ENCODE measurements at regions not wholly inside any gene's neighbourhood (a gene's known extent, or its start where the extent isn't known, plus 50 kb on each side); places are given as distances from the start of the nearest gene placed in this dataset.

DNA sequence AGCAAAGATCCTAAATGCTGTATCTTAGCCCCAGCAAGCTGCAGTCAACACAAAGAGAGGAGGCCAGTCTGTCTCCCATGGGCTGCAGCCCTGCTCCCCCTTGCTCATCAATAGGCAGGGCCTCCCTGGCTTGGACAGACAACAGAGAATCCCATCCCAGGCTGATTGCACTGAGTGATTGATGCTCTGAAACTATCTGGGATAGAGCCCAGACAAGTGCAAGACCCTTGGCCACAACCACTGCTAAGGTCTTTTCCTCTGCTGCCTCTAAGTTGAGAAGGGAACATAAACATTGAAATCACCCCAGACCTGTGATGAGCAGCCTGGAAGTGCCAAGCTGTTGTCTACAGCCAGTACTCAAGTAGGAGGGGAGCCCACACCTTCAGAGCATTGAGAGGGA lies 661.0 kb upstream of the CDH18 start:
- no peak for DNase-seq (ENCODE audit: low spot score)
- Mint-ChIP-seq H3K27ac (ENCODE audit: unreplicated experiment) (no peak overlapping the region), H3K4me1 (ENCODE audit: unreplicated experiment) (peaks cover 3% of the 10 kb centered on the region), H3K36me3 (ENCODE audit: low read depth, unreplicated experiment) (no peaks in the 10 kb centered on the region), H3K27me3 (ENCODE audit: unreplicated experiment) (peaks cover 4% of the 10 kb centered on the region), H3K9me3 (ENCODE audit: unreplicated experiment) (no peaks in the 10 kb centered on the region), H3K4me3 (ENCODE audit: unreplicated experiment) (no peak overlapping the region)
- no peak for TF ChIP-seq CTCF (IDR thresholded peaks at IDR 0.05; ENCODE audit: unreplicated experiment)

DNA sequence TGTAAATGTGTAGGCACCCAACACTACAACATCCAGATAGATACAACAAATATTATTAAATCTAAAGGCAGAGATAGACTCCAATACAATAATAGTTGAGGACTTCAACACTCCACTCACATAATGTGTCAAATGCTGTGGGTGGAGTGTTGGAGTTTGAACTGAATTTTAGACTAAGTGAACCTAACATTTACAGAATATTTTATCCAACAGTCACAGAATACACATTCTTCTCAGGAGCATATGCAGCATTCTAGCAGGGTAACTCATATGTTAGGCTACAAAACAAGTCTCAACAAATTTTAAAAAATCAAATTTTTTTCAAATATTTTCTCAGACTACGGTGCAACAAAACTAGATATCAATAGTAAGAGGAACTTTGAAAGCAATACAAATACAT lies 648.7 kb upstream of the CDH18 start:
- no peaks in the 10 kb centered on the region for H3K4me1 Mint-ChIP-seq (ENCODE audit: unreplicated experiment)
- DNase-seq (ENCODE audit: low spot score): no peak
- no peak overlapping the region for H3K27ac Mint-ChIP-seq (ENCODE audit: unreplicated experiment)
- no peak for TF ChIP-seq CTCF (IDR thresholded peaks at IDR 0.05; ENCODE audit: unreplicated experiment)
- peaks cover 2% of the 10 kb centered on the region for H3K27me3 Mint-ChIP-seq (ENCODE audit: unreplicated experiment)
- H3K36me3 Mint-ChIP-seq (ENCODE audit: low read depth, unreplicated experiment): no peaks in the 10 kb centered on the region
- no peak overlapping the region for H3K4me3 Mint-ChIP-seq (ENCODE audit: unreplicated experiment)
- no peaks in the 10 kb centered on the region for H3K9me3 Mint-ChIP-seq (ENCODE audit: unreplicated experiment)

DNA sequence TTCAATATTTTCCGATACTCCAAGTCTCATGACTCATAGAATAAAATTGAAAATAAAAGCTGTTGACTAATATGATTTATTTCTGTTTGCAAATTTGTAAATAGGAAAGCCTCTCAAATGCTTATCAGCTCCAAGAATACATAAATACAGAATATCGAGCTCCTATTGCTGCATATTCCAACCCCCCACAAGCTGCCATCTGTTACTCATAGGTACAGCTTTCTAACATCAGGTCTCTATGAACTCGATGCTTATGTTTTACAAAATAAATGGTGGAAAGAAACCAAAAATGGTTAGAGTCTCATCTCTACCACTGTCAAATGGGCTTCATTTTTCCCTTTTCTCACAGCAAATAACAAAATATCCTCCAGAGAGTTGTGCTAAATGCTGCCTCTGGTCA lies 631.6 kb upstream of the CDH18 start:
- no peak for TF ChIP-seq CTCF (IDR thresholded peaks at IDR 0.05; ENCODE audit: unreplicated experiment)
- H3K9me3 Mint-ChIP-seq (ENCODE audit: unreplicated experiment): no peaks in the 10 kb centered on the region
- H3K36me3 Mint-ChIP-seq (ENCODE audit: low read depth, unreplicated experiment): no peaks in the 10 kb centered on the region

DNA sequence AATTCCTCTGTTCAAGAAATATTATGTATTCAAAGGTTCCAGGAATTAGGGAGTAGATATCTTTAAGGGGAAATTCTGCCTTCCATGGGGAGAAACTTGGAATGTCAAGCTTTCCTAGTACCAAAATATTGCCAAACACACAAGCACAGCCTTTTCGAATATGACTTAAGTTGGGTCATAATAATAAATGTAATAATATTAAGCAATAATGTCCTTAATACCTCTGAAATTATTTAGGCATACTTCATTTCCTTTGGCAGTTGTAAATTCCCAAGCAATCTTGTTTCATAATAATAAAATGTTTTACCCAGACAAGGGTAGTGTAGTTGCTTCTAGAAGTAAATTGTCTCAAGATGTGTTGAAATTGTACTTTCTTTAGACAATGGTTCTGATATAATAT lies 630.3 kb upstream of the CDH18 start:
- TF ChIP-seq CTCF (IDR thresholded peaks at IDR 0.05; ENCODE audit: unreplicated experiment): no peak
- Mint-ChIP-seq H3K27me3 (ENCODE audit: unreplicated experiment) (peaks cover 1% of the 10 kb centered on the region), H3K36me3 (ENCODE audit: low read depth, unreplicated experiment) (no peaks in the 10 kb centered on the region), H3K4me3 (ENCODE audit: unreplicated experiment) (no peak overlapping the region), H3K9me3 (ENCODE audit: unreplicated experiment) (no peaks in the 10 kb centered on the region), H3K27ac (ENCODE audit: unreplicated experiment) (no peak overlapping the region), H3K4me1 (ENCODE audit: unreplicated experiment) (no peaks in the 10 kb centered on the region)
- no peak for DNase-seq (ENCODE audit: low spot score)

More for the DNA sequence above, 631.6 kb upstream of the CDH18 start:
- no peaks in the 10 kb centered on the region for H3K4me1 Mint-ChIP-seq (ENCODE audit: unreplicated experiment)
- peaks cover 1% of the 10 kb centered on the region for H3K27me3 Mint-ChIP-seq (ENCODE audit: unreplicated experiment)
- no peak for DNase-seq (ENCODE audit: low spot score)
- H3K27ac Mint-ChIP-seq (ENCODE audit: unreplicated experiment): no peak overlapping the region
- no peak overlapping the region for H3K4me3 Mint-ChIP-seq (ENCODE audit: unreplicated experiment)

- peaks cover 1% of the 10 kb centered on the region for H3K27me3 Mint-ChIP-seq (ENCODE audit: unreplicated experiment)
- no peak overlapping the region for H3K4me3 Mint-ChIP-seq (ENCODE audit: unreplicated experiment)
- no peaks in the 10 kb centered on the region for H3K4me1 Mint-ChIP-seq (ENCODE audit: unreplicated experiment)
- H3K27ac Mint-ChIP-seq (ENCODE audit: unreplicated experiment): no peak overlapping the region
- no peak for TF ChIP-seq CTCF (IDR thresholded peaks at IDR 0.05; ENCODE audit: unreplicated experiment)
- no peaks in the 10 kb centered on the region for H3K36me3 Mint-ChIP-seq (ENCODE audit: low read depth, unreplicated experiment)
- no peak for DNase-seq (ENCODE audit: low spot score)
- H3K9me3 Mint-ChIP-seq (ENCODE audit: unreplicated experiment): no peaks in the 10 kb centered on the region
Observed at GRCh38 chr5:20617841-20618240, 629.8 kb upstream of the CDH18 start.
